Ishikawa (cell line): ENCODE measurements at regions not wholly inside any gene's neighbourhood (a gene's known extent, or its start where the extent isn't known, plus 50 kb on each side); places are given as distances from the start of the nearest gene placed in this dataset.

Source experiments
- CEBPB ChIP-seq: IDR thresholded peaks from 2 replicates; pipeline ENCODE4 v1.6.1; 2012
- CREB1 ChIP-seq: IDR thresholded peaks from 2 replicates; pipeline ENCODE4 v1.6.1; 2012; ENCODE audit warnings: low read depth
- EGR1 ChIP-seq: IDR thresholded peaks from 2 replicates; pipeline ENCODE4 v1.6.1; 2012
- EP300 ChIP-seq: IDR thresholded peaks from 2 replicates; pipeline ENCODE4 v1.6.1; 2012; ENCODE audit warnings: borderline replicate concordance
- FOXM1 ChIP-seq: IDR thresholded peaks from 2 replicates; pipeline ENCODE4 v1.6.1; 2012; ENCODE audit warnings: low read depth, borderline replicate concordance
- NFIC ChIP-seq: IDR thresholded peaks from 2 replicates; pipeline ENCODE4 v1.6.1; 2012
- RAD21 ChIP-seq: IDR thresholded peaks from 2 replicates; pipeline ENCODE4 v1.6.1; 2012; ENCODE audit warnings: low read depth
- TAF1 ChIP-seq: IDR thresholded peaks from 2 replicates; pipeline ENCODE4 v1.6.1; 2012; ENCODE audit warnings: low read depth, mild to moderate bottlenecking
- TCF12 ChIP-seq: IDR thresholded peaks from 2 replicates; pipeline ENCODE4 v1.6.1; 2012; ENCODE audit warnings: low read depth
- TEAD4 ChIP-seq: IDR thresholded peaks from 2 replicates; pipeline ENCODE4 v1.6.1; 2012
- YY1 ChIP-seq: IDR thresholded peaks from 2 replicates; pipeline ENCODE4 v1.6.1; 2012; ENCODE audit warnings: low read depth
- ZBTB7A ChIP-seq: IDR thresholded peaks from 2 replicates; pipeline ENCODE4 v1.6.1; 2012; ENCODE audit warnings: low read depth
- TF ChIP-seq, protein P1 (sequence below): IDR thresholded peaks from 2 replicates; pipeline ENCODE4 v1.6.1; 2012
- TF ChIP-seq, protein P2 (sequence below): IDR thresholded peaks from 2 replicates; pipeline ENCODE4 v1.6.1; 2012
- TF ChIP-seq, protein P3 (sequence below): IDR thresholded peaks from 2 replicates; pipeline ENCODE4 v1.6.1; 2012; ENCODE audit warnings: low read depth, mild to moderate bottlenecking

DNA sequence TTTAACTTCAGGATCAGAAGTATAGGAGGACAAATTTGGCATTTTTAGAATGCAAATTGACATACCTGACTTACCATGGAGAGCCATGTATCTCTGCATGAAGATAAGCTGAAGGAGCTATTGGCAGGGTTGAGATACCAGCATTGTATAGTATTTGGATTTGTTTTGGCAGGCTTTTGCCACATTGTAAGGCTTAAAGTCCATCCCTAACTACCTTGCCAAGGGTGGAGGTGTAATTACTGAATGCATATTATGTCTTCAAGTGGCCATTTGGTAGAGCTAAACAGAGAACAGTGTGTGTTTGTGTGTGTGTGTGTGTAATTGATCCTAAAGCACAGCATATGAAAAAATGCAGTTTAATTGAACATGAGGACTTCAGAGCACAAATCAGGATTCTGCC, 324.7 kb downstream of the FAM170A start:
- TF ChIP-seq FOXM1 (no peak), NFIC (no peak), YY1 (no peak), EP300 (no peak), EGR1 (no peak), CREB1 (no peak)

DNA sequence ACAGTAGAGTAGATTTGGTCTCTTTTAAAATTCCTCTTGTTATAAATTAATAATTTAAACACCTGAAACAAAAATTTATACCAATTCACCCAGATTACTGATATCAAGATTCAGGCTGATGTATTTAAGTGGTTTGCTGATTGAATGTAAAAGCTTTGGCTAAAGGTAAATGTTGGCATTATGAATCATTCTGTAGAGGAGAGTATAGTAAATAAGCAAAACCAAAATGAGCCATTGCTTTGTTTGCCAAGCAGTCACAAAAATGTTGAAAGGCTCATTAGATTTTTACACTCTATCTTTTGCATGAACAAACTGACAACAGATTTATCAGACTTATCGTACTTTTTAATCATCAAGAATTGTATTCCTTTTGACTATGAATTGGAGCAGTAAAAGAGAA, 332.6 kb downstream of the FAM170A start:
- TF ChIP-seq CEBPB (no peak), TEAD4 (no peak), ZBTB7A (no peak), CREB1 (no peak), FOXM1 (no peak), NFIC (no peak), TAF1 (no peak), TCF12 (no peak), RAD21 (no peak), YY1 (no peak), EP300 (no peak), EGR1 (no peak)
- TF ChIP-seq, protein P1, sequence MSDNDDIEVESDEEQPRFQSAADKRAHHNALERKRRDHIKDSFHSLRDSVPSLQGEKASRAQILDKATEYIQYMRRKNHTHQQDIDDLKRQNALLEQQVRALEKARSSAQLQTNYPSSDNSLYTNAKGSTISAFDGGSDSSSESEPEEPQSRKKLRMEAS, result no peak
- TF ChIP-seq, protein P2, sequence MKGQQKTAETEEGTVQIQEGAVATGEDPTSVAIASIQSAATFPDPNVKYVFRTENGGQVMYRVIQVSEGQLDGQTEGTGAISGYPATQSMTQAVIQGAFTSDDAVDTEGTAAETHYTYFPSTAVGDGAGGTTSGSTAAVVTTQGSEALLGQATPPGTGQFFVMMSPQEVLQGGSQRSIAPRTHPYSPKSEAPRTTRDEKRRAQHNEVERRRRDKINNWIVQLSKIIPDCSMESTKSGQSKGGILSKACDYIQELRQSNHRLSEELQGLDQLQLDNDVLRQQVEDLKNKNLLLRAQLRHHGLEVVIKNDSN, result no peak
- TF ChIP-seq, protein P3, sequence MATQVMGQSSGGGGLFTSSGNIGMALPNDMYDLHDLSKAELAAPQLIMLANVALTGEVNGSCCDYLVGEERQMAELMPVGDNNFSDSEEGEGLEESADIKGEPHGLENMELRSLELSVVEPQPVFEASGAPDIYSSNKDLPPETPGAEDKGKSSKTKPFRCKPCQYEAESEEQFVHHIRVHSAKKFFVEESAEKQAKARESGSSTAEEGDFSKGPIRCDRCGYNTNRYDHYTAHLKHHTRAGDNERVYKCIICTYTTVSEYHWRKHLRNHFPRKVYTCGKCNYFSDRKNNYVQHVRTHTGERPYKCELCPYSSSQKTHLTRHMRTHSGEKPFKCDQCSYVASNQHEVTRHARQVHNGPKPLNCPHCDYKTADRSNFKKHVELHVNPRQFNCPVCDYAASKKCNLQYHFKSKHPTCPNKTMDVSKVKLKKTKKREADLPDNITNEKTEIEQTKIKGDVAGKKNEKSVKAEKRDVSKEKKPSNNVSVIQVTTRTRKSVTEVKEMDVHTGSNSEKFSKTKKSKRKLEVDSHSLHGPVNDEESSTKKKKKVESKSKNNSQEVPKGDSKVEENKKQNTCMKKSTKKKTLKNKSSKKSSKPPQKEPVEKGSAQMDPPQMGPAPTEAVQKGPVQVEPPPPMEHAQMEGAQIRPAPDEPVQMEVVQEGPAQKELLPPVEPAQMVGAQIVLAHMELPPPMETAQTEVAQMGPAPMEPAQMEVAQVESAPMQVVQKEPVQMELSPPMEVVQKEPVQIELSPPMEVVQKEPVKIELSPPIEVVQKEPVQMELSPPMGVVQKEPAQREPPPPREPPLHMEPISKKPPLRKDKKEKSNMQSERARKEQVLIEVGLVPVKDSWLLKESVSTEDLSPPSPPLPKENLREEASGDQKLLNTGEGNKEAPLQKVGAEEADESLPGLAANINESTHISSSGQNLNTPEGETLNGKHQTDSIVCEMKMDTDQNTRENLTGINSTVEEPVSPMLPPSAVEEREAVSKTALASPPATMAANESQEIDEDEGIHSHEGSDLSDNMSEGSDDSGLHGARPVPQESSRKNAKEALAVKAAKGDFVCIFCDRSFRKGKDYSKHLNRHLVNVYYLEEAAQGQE, result no peak

DNA sequence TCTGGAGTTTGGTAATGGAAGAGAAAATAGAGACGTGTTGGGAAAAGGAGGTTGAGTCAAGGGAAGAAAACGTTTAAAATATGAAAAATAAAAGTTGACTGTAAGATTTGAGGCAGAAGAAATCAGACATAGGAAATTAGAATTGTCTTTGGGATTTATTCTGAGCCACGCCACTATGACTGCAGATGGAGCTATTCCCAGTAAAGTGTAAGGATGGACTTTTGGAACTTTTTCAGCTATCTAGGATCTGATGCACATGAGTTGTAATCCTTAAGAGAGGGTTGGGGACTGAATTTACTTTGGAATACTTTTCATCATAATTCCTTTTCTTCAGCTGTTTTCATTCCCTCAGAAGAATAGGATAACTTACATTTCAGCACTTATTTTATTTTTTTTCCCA, 336.7 kb downstream of the FAM170A start:
- TF ChIP-seq, protein P1, result no peak
- TF ChIP-seq ZBTB7A (no peak), FOXM1 (no peak), YY1 (no peak), TCF12 (no peak), NFIC (no peak), RAD21 (no peak), CREB1 (no peak), TAF1 (no peak), CEBPB (no peak)
- TF ChIP-seq, protein P2, result no peak

DNA sequence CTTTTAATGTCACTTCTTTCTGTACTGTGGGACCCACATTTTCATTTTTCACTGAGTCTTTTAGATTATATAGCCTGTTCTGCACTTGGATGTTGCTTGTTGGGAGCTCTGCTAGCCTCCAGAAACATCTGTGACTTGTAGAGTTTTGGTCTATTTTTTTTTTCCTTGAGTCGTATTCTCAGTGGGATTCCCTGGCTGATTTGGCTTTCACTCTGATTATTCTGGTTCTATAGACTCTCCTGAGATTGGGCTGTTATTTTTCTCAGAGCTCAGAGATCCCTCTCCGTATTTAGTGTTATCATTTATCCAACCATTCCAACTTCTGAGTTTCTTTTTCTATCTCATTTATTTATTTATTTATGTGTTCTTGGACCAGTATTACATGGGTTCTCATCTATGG, 339.3 kb downstream of the FAM170A start:
- no peak for TF ChIP-seq ZBTB7A
- TF ChIP-seq, protein P1, result no peak
- no peak for TF ChIP-seq NFIC
- no peak for TF ChIP-seq FOXM1
- TF ChIP-seq TAF1, result no peak
- no peak for TF ChIP-seq EGR1

DNA sequence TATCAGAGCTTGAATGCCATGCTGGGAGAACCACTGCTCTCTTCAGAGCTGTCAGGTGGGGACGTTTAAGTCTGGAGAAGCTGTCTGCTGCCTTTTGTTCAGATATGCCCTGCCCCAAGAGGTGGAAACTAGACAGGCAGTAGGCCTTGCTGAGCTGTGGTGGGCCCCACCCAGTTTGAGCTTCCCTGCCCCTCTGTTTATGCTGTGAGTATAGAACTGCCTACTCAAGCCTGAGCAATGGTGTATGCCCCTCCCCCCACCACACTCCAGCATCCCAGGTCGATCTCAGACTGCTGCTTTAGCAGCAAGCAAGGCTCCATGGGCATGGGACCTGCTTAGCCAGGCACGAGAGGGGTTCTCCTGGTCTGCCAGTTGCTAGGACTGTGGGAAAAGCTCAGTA, 362.3 kb downstream of the FAM170A start:
- TF ChIP-seq EP300 (no peak), TAF1 (no peak), CEBPB (no peak), EGR1 (no peak), NFIC (no peak), TEAD4 (no peak), TCF12 (no peak)
- TF ChIP-seq, protein P3, result no peak
- TF ChIP-seq, protein P2, result no peak

DNA sequence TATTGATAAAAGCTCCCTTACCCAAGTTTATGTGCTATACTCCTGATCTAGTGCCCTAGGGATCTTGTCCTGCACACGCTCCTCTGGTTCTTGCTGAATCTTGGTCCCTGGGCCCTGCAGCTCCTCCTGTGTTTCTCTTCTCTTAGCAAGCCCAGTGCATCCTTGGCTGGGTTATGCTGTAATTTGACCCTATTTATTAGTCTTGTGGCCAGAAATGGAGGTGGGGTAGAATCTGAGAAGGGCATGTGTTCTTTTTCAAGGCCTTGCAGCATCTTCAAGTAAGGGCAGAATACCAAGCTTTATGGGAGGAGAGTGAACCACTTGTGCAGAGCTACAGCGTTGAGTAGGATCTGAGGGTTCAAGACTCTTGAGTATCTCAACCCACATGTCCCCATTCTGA, 366.8 kb downstream of the FAM170A start:
- TF ChIP-seq FOXM1 (no peak), CREB1 (no peak)
